Erythroblast (primary cell): ENCODE measurements at regions not wholly inside any gene's neighbourhood (a gene's known extent, or its start where the extent isn't known, plus 50 kb on each side); places are given as distances from the start of the nearest gene placed in this dataset.

ENCODE experiments used
- GATA1 ChIP-seq: IDR thresholded peaks from 2 replicates; pipeline ENCODE4 v1.6.1; 2011; ENCODE audit warnings: low read depth, mild to moderate bottlenecking, control low read depth, low read length, moderate library complexity
- POLR2A ChIP-seq: IDR thresholded peaks from 2 replicates; pipeline ENCODE4 v1.6.1; 2011; ENCODE audit warnings: mild to moderate bottlenecking, low read length

- TF ChIP-seq POLR2A = no peak
- TF ChIP-seq GATA1 = no peak
These were observed 364.3 kb upstream of the ANKRD30A start for GRCh38 chr10:36761121-36761520.
